Heart right ventricle (tissue), 16 donors: ENCODE measurements at regions not wholly inside any gene's neighbourhood (a gene's known extent, or its start where the extent isn't known, plus 50 kb on each side); places are given as distances from the start of the nearest gene placed in this dataset.

ENCODE experiments used
- ATAC-seq, 8 donors: fragments of 200-7000 bp; cut with Tn5 transposase; one replicate each; pipeline ENCODE4 v1.9.1; 2020; ENCODE audit warnings: mild to moderate bottlenecking in 8 of 8, moderate library complexity in 8 of 8, moderate number of reproducible peaks in 1 of 8
- DNase-seq, 2 donors: peaks; one replicate each; pipeline ENCODE4 v3.0.0-alpha.2; 2020
- H3K27ac ChIP-seq, 10 donors: fragments of 200-600 bp; sonication (generic) in 2 of 10; one replicate each; pipeline versions ENCODE4 v1.5.0 to v1.8.0; 2020 to 2022; ENCODE audit warnings: mild to moderate bottlenecking in 3 of 10
- H3K27me3 ChIP-seq, 7 donors: fragments of 200-600 bp; one replicate each; pipeline ENCODE4 v1.8.0; 2021 to 2022; ENCODE audit warnings: mild to moderate bottlenecking in 2 of 7
- H3K36me3 ChIP-seq, 9 donors: fragments of 200-600 bp; sonication (generic) in 1 of 9; one replicate each; pipeline versions ENCODE4 v1.5.0 to v1.8.0; 2020 to 2022; ENCODE audit warnings: mild to moderate bottlenecking in 2 of 9
- H3K4me1 ChIP-seq, 9 donors: fragments of 200-600 bp; sonication (generic) in 1 of 9; one replicate each; pipeline versions ENCODE4 v1.5.0 to v1.8.0; 2020 to 2022; ENCODE audit warnings: mild to moderate bottlenecking in 4 of 9
- H3K4me3 ChIP-seq, 10 donors: fragments of 200-600 bp; sonication (generic) in 2 of 10; one replicate each; pipeline versions ENCODE4 v1.5.0 to v1.8.0; 2020 to 2022; ENCODE audit warnings: mild to moderate bottlenecking in 7 of 10, moderate library complexity in 2 of 10
- H3K9me3 ChIP-seq, 11 donors: fragments of 200-600 bp in 10 of 11; sonication (generic) in 2 of 11; one replicate each; pipeline versions ENCODE4 v1.5.0 to v1.8.0; 2013 to 2022; ENCODE audit warnings: mild to moderate bottlenecking in 2 of 11, control low read depth in 1 of 11, moderate library complexity in 1 of 11
- WGBS, 2 donors: extraction: QIAGEN DNeasy Blood & Tissue Kit; methylation state at CpG; one replicate each; pipeline ENCODE4 v1.1.7; 2013; ENCODE audit warnings: inconsistent platforms in 1 of 2; 5-methylcytosine and 5-hydroxymethylcytosine counted together
- intact Hi-C, 10 donors: fragments of 100-400 bp; cut with DNase I; formaldehyde crosslinking; loops; one replicate each; pipeline versions ENCODE4 v1.11.1 to v1.14.2; 2022
- TF ChIP-seq, protein P1 (sequence below), 9 donors: fragments of 200-600 bp; sonication (generic) in 2 of 9; IDR thresholded peaks; one replicate each; pipeline versions ENCODE4 v1.5.0 to v1.8.0; 2021 to 2022; ENCODE audit warnings: antibody characterized with exemption in 9 of 9, mild to moderate bottlenecking in 5 of 9, moderate library complexity in 1 of 9
- donor health status: Arrhythmogenic right ventricular cardiomyopathy.
- donor health status: ischemic (EF 13 %, LVEDD 7.1; RV severe dilation, severe dysfunction).
- donor health status: healthy with polysubstance abuse.
- donor health status: DM: no; HTN: yes; CAD: no.
- donor health status: DM: no; HTN: no; CAD: no.
- donor health status: ischemic (EF 25% LVEDD 6.9; RV normal size, moderate dysfunction).
- donor health status: ischemic (EF 25% LVEDD 5.7; RV mildly dilated, moderate dysfunction).
- donor health status: healthy.
- donor health status: DM: yes; HTN: yes; CAD: no.
- donor health status: Ischemic cardiomyopathy.
- donor health status: ischemic (EF 35%, LVEDD 5.7; RV mildly dilated, moderate dysfunction).
- donor health status: nonischemic (EF 11% LVEDD 7.7; RV severe dilation, severe dysfunction).
- donor health status: DM: yes; HTN: yes; CAD: no.
- donor health status: PGD.
- donor health status: ischemic (EF 29% LVEDD 5.4; RV normal size, mild dysfunction).
- donor health status: nonischemic (EF 23%, LVEDD 6.1; RV moderate dilation, normal function).

DNA sequence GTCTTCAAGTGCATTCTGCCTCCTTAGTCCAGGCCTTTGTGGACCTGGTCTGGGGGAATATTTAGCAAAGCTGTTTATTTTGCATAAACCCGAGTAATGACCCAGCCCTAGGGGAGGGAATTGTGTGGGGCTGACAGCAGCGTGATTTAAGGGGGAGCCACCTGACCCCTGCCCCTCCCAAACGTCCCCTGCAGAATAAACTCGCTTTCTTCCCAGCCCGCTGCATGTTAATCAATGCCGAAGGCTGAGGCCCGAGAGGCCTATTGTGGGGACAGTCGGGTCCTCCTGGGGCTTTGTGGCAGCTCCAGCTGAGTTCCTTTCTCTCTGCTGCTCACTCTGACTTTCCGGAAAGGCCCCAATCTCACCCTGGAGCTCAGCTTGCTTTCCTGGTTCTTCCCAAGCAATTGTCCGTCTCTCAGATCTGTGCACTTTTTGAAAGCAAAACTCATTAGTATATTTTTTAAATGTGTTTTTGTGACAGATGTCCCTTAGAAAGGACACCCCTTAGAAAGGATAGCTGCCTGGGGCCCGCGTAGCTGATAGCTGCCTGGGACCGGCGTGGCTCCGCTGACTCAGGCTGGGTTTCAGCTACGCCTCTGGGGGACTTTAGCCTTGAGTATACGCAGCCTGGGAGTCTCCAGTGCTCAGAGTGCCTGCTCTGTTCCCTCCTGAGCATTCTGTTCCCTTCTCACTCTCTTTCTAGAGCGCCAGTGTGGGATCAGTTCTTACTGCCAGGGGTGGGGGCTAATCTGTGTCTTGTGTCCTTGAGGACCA, 158.3 kb downstream of the GLI2 start:
- Histone ChIP-seq H3K4me1 (peaks cover 0 to 15% (median 8%) of the 10 kb centered on the region in 9 donors), H3K27me3 (no peaks in the 10 kb centered on the region), H3K27ac (peak overlapping the region in 5 of 10 donors; percentile 26 to 56 (median 49)), H3K9me3 (peaks cover 0 to 3% (median 0%) of the 10 kb centered on the region in 11 donors), H3K36me3 (no peaks in the 10 kb centered on the region), H3K4me3 (no peak overlapping the region)
- WGBS, 2 donors, result 62 to 67% methylated on average over 18 of the region's 18 CpGs
- intact Hi-C loops, result no loop called here
- DNase-seq (no peak), ATAC-seq (peak in 6 of 8 donors; percentile 30 to 61 (median 42))
- TF ChIP-seq, protein P1, sequence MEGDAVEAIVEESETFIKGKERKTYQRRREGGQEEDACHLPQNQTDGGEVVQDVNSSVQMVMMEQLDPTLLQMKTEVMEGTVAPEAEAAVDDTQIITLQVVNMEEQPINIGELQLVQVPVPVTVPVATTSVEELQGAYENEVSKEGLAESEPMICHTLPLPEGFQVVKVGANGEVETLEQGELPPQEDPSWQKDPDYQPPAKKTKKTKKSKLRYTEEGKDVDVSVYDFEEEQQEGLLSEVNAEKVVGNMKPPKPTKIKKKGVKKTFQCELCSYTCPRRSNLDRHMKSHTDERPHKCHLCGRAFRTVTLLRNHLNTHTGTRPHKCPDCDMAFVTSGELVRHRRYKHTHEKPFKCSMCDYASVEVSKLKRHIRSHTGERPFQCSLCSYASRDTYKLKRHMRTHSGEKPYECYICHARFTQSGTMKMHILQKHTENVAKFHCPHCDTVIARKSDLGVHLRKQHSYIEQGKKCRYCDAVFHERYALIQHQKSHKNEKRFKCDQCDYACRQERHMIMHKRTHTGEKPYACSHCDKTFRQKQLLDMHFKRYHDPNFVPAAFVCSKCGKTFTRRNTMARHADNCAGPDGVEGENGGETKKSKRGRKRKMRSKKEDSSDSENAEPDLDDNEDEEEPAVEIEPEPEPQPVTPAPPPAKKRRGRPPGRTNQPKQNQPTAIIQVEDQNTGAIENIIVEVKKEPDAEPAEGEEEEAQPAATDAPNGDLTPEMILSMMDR (IDR thresholded peaks at IDR 0.05), result no peak

DNA sequence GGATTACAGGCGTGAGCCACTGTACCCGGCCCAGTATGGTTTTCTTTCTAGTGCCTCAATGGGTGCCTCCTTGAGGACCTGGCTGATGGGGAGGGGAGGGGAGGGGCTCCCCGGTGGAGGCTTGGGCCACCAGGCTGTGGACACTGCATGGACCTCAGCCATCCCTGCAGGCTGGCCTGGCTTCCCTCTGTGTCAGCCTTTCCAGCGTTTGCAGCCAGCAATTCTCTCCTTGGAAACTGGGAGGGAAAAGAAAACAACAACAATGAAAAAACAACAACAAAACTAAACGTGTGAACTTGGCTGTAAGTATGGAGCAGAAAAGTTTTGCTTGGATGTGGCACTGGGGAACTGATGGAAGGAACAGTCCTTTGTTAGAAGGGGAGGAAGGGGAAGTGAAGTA, 159.3 kb downstream of the GLI2 start:
- 54% methylated on average over 5 of the region's 5 CpGs for WGBS, 2 donors
- H3K4me1 ChIP-seq, result peaks cover 0 to 15% (median 8%) of the 10 kb centered on the region in 9 donors
- DNase-seq, result no peak

DNA sequence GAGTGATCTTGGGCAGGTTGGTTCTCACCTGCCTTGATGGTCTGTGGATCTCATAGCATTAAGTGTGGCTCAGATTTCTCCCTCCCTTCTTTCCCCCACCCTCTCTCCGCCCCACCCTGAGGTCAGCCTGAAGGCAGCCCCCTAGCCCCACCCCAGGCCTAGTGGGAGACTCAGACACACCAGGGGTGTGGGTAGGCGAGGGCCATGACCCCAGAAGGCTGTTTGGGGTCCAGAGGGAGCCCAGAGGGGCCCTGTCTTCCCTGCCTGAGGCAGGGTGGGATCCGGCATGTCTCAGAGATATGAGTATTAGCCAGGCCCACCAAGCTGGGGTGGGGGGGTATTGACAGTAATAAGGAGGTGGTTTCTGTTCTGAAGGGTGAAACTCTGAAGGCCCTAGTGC, 160.5 kb downstream of the GLI2 start:
- Histone ChIP-seq H3K27me3 (peaks cover 0 to 3% (median 0%) of the 10 kb centered on the region in 7 donors), H3K36me3 (no peaks in the 10 kb centered on the region), H3K4me3 (no peak overlapping the region), H3K9me3 (no peaks in the 10 kb centered on the region), H3K4me1 (peaks cover 0 to 15% (median 8%) of the 10 kb centered on the region in 9 donors), H3K27ac (no peak overlapping the region)
- TF ChIP-seq, protein P1 (IDR thresholded peaks at IDR 0.05), result no peak
- DNase-seq (no peak), ATAC-seq (no peak)
- intact Hi-C loops, result no loop called here
- 93 to 95% methylated on average over 3 of the region's 3 CpGs for WGBS, 2 donors

More for the DNA sequence above, 159.3 kb downstream of the GLI2 start:
- intact Hi-C loops, result no loop called here
- TF ChIP-seq, protein P1 (IDR thresholded peaks at IDR 0.05), result no peak
- Histone ChIP-seq H3K36me3 (no peaks in the 10 kb centered on the region), H3K4me3 (no peak overlapping the region), H3K27ac (no peak overlapping the region), H3K27me3 (peaks cover 0 to 1% (median 0%) of the 10 kb centered on the region in 7 donors), H3K9me3 (peaks cover 0 to 2% (median 0%) of the 10 kb centered on the region in 11 donors)
- peak in 3 of 8 donors; percentile 44 to 64 (median 57) for ATAC-seq

DNA sequence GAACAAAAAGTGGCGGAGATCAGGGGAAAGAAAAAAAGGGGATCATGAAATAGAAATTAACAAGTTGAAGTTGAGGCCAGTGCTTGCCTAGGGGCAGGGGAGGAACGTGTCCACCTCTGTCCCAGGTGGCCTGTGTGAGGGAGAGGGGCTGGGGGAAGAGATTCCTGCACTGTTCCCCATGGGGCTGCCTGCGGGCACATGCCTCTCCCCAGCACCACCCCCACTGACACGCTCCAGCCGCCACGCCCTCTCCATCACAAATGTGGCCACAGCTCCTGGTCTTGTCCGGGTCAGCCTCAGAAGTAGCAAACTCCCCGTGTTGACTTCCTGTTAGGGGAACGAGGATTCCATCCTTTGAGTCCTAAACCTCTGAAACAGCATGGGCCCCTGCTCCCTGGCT, 161.2 kb downstream of the GLI2 start:
- ATAC-seq (no peak), DNase-seq (no peak)
- peaks cover 0 to 15% (median 8%) of the 10 kb centered on the region in 9 donors for H3K4me1 ChIP-seq
- TF ChIP-seq, protein P1 (IDR thresholded peaks at IDR 0.05), result no peak
- no peaks in the 10 kb centered on the region for H3K9me3 ChIP-seq
- H3K36me3 ChIP-seq, result no peaks in the 10 kb centered on the region
- intact Hi-C loops, result no loop called here
- no peak overlapping the region for H3K4me3 ChIP-seq
- H3K27ac ChIP-seq, result no peak overlapping the region
- peaks cover 0 to 3% (median 0%) of the 10 kb centered on the region in 7 donors for H3K27me3 ChIP-seq
- WGBS, 2 donors, result 75 to 77% methylated on average over 9 of the region's 9 CpGs
